SK-N-SH (cell line): ENCODE measurements at regions not wholly inside any gene's neighbourhood (a gene's known extent, or its start where the extent isn't known, plus 50 kb on each side); places are given as distances from the start of the nearest gene placed in this dataset.

ENCODE experiments used
- CTCF ChIA-PET: fragments of 300-600, 350-600 bp; formaldehyde crosslinking; extraction: SDS; loops from one replicate; lab custom pipeline; 2021; lab: Yijun Ruan, JAX
- POLR2A ChIA-PET: fragments of 350-600 bp; sonication (Branson Sonifier 250); formaldehyde crosslinking; extraction: SDS; loops from one replicate; lab custom pipeline; 2020; ENCODE audit warnings: antibody characterized with exemption, inconsistent platforms; lab: Yijun Ruan, JAX
- DNase-seq: peaks from one replicate; pipeline ENCODE4 v3.0.0; 2012
- H2AFZ ChIP-seq: fragments of 200-600 bp; sonication (generic); 2 replicates; pipeline ENCODE4 v1.8.1; 2016; ENCODE audit warnings: antibody characterized with exemption, mild to moderate bottlenecking, low read depth
- H3F3A ChIP-seq: fragments of 200-600 bp; sonication (generic); replicated peaks from 2 replicates; pipeline ENCODE3; 2016; ENCODE audit warnings: antibody characterized with exemption, mild to moderate bottlenecking; ENCODE audit not compliant: insufficient read depth
- H3K27ac ChIP-seq, 2 experiments: fragments of 200-500 bp in 1 of 2; fragments of 200-600 bp in 1 of 2; sonication (Bioruptor generic) in 1 of 2; sonication (generic), shearing (Covaris generic) in 1 of 2; 2 replicates each; pipeline versions ENCODE4 v1.5.1 to v1.6.1; 2014 to 2016; ENCODE audit warnings: low read depth in 2 of 2, inconsistent platforms in 1 of 2, low read length in 1 of 2, mild to moderate bottlenecking in 1 of 2, mixed read lengths in 1 of 2
- H3K27me3 ChIP-seq: fragments of 200-600 bp; sonication (generic), shearing (Covaris generic); 2 replicates; pipeline ENCODE4 v1.6.1; 2016; ENCODE audit warnings: mixed run types; ENCODE audit not compliant: insufficient read depth
- H3K36me3 ChIP-seq, 2 experiments: fragments of 200-500 bp in 1 of 2; fragments of 200-600 bp in 1 of 2; sonication (Bioruptor generic) in 1 of 2; sonication (generic) in 1 of 2; replicated peaks in 1 of 2; 2 replicates each; pipeline versions ENCODE3 to v1.5.1; 2014 to 2016; ENCODE audit warnings: low read length in 1 of 2, mild to moderate bottlenecking in 1 of 2; ENCODE audit not compliant: insufficient read depth in 2 of 2, control insufficient read depth in 1 of 2
- H3K4me1 ChIP-seq, 2 experiments: fragments of 200-500 bp in 1 of 2; fragments of 200-600 bp in 1 of 2; sonication (Bioruptor generic) in 1 of 2; sonication (generic), shearing (Covaris generic) in 1 of 2; 2 replicates each; pipeline versions ENCODE4 v1.5.1 to v1.6.1; 2014 to 2016; ENCODE audit warnings: low read depth in 1 of 2, low read length in 1 of 2, mixed run types in 1 of 2; ENCODE audit not compliant: insufficient read depth in 2 of 2, control insufficient read depth in 1 of 2
- H3K4me2 ChIP-seq: fragments of 200-600 bp; sonication (generic), shearing (Covaris generic); 2 replicates; pipeline ENCODE4 v1.6.1; 2017; ENCODE audit warnings: mixed run types
- H3K4me3 ChIP-seq, 2 experiments: fragments of 200-500 bp in 1 of 2; fragments of 200-600 bp in 1 of 2; sonication (Bioruptor generic) in 1 of 2; sonication (generic), shearing (Covaris generic) in 1 of 2; 2 replicates each; pipeline versions ENCODE4 v1.5.1 to v1.8.1; 2014 to 2016; ENCODE audit warnings: low read depth in 2 of 2, inconsistent platforms in 1 of 2, low read length in 1 of 2, mild to moderate bottlenecking in 1 of 2, mixed read lengths in 1 of 2, moderate library complexity in 1 of 2
- H3K79me2 ChIP-seq: fragments of 200-600 bp; sonication (generic); 2 replicates; pipeline ENCODE4 v1.8.1; 2017; ENCODE audit warnings: mild to moderate bottlenecking; ENCODE audit not compliant: insufficient read depth
- H3K9ac ChIP-seq: fragments of 200-600 bp; sonication (generic); 2 replicates; pipeline ENCODE4 v1.6.1; 2017; ENCODE audit warnings: mixed run types
- H3K9me2 ChIP-seq: fragments of 200-600 bp; sonication (generic); 2 replicates; pipeline ENCODE4 v1.6.1; 2017; ENCODE audit warnings: mixed run types
- H3K9me3 ChIP-seq: fragments of 200-600 bp; sonication (generic); 2 replicates; pipeline ENCODE4 v1.6.1; 2017; ENCODE audit warnings: mixed run types, mild to moderate bottlenecking, moderate library complexity
- H4K20me1 ChIP-seq: fragments of 200-600 bp; sonication (generic); 2 replicates; pipeline ENCODE4 v1.6.1; 2017; ENCODE audit warnings: mild to moderate bottlenecking, mixed run types; ENCODE audit not compliant: insufficient read depth
- CHD2 ChIP-seq: fragments of 150-350 bp; IDR thresholded peaks from 2 replicates; pipeline ENCODE4 v1.6.1; 2018; ENCODE audit warnings: low read length; ENCODE audit not compliant: partially characterized antibody
- ELF1 ChIP-seq: IDR thresholded peaks from 2 replicates; pipeline ENCODE4 v1.4.0; 2012
- EP300 ChIP-seq, 2 experiments: IDR thresholded peaks; 2 replicates each; pipeline versions ENCODE4 v1.4.0 to v1.6.1; 2012; ENCODE audit warnings: borderline replicate concordance in 1 of 2, low read depth in 1 of 2, low read length in 1 of 2
- EZH2phosphoT487 ChIP-seq: fragments of 200-600 bp; sonication (generic); IDR thresholded peaks from 2 replicates; pipeline ENCODE4 v1.6.1; 2017; ENCODE audit warnings: low read depth, mixed run types, mild to moderate bottlenecking, antibody characterized with exemption, moderate library complexity, borderline replicate concordance
- FOXJ3 ChIP-seq: sonication (generic); formaldehyde crosslinking; IDR thresholded peaks from 2 replicates; pipeline ENCODE4 v1.5.1; 2020; ENCODE audit warnings: mild to moderate bottlenecking, missing genetic modification reagents
- GABPA ChIP-seq: IDR thresholded peaks from 2 replicates; pipeline ENCODE4 v1.4.0; 2012; ENCODE audit warnings: low read depth, mild to moderate bottlenecking
- IRF3 ChIP-seq: fragments of 150-350 bp; IDR thresholded peaks from 2 replicates; pipeline ENCODE4 v1.6.1; 2016; ENCODE audit warnings: mild to moderate bottlenecking, low read depth, low read length
- JUND ChIP-seq: IDR thresholded peaks from 2 replicates; pipeline ENCODE4 v1.4.0; 2012
- MAX ChIP-seq: IDR thresholded peaks from 2 replicates; pipeline ENCODE4 v1.4.0; 2012; ENCODE audit warnings: low read depth
- MEF2A ChIP-seq: IDR thresholded peaks from 2 replicates; pipeline ENCODE4 v1.4.0; 2012; ENCODE audit warnings: low read depth, borderline replicate concordance
- NFIC ChIP-seq: IDR thresholded peaks from 2 replicates; pipeline ENCODE4 v1.4.0; 2012; ENCODE audit warnings: borderline replicate concordance
- NRF1 ChIP-seq: IDR thresholded peaks from 2 replicates; pipeline ENCODE4 v1.6.1; 2012; ENCODE audit warnings: low read depth, mild to moderate bottlenecking, low read length
- PBX3 ChIP-seq: IDR thresholded peaks from 2 replicates; pipeline ENCODE4; 2012
- RAD21 ChIP-seq: IDR thresholded peaks from 2 replicates; pipeline ENCODE4 v1.6.1; 2012; ENCODE audit warnings: mild to moderate bottlenecking, low read length
- RFX5 ChIP-seq: IDR thresholded peaks from 2 replicates; pipeline ENCODE4 v1.6.1; 2012; ENCODE audit warnings: mild to moderate bottlenecking, improper control_type of control experiment, low read length
- RXRA ChIP-seq: IDR thresholded peaks from 2 replicates; pipeline ENCODE4 v1.4.0; 2012; ENCODE audit warnings: low read depth, mild to moderate bottlenecking, borderline replicate concordance
- SIN3A ChIP-seq: IDR thresholded peaks from 2 replicates; pipeline ENCODE4 v1.6.1; 2012; ENCODE audit warnings: low read depth, mild to moderate bottlenecking, low read length, moderate library complexity, borderline replicate concordance
- SMC3 ChIP-seq: IDR thresholded peaks from 2 replicates; pipeline ENCODE4 v1.6.1; 2012; ENCODE audit warnings: low read depth, low read length, improper control_type of control experiment
- TAF1 ChIP-seq: IDR thresholded peaks from 2 replicates; pipeline ENCODE4 v1.6.1; 2012; ENCODE audit warnings: low read depth, mild to moderate bottlenecking, low read length, moderate library complexity, borderline replicate concordance
- TEAD4 ChIP-seq: IDR thresholded peaks from 2 replicates; pipeline ENCODE4 v1.4.0; 2012; ENCODE audit warnings: mild to moderate bottlenecking, borderline replicate concordance; ENCODE audit not compliant: insufficient read depth
- USF1 ChIP-seq: IDR thresholded peaks from 2 replicates; pipeline ENCODE4 v1.4.0; 2012; ENCODE audit warnings: low read depth, borderline replicate concordance
- YY1 ChIP-seq: IDR thresholded peaks from 2 replicates; pipeline ENCODE4 v1.4.0; 2012; ENCODE audit warnings: low read depth, mild to moderate bottlenecking
- ZBTB33 ChIP-seq: IDR thresholded peaks from 2 replicates; pipeline ENCODE4 v1.4.0; 2012; ENCODE audit warnings: low read depth, borderline replicate concordance
- WGBS: methylation state at CpG from one replicate; pipeline ENCODE4 v1.1.6; 2017; ENCODE audit warnings: low lambda C conversion rate; 5-methylcytosine and 5-hydroxymethylcytosine counted together

GRCh38 chr3:171531716-171532115 lies 71.5 kb upstream of the TNIK start:
- Histone ChIP-seq H3K79me2 (no peaks in the 10 kb centered on the region), H3K9ac (no peak overlapping the region), H3F3A (no peaks in the 10 kb centered on the region), H3K4me3 (no peak overlapping the region), H3K9me3 (no peaks in the 10 kb centered on the region), H3K4me1 (no peaks in the 10 kb centered on the region), H3K27ac (no peak overlapping the region), H3K9me2 (no peaks in the 10 kb centered on the region), H3K4me2 (no peak overlapping the region), H2AFZ (no peak overlapping the region), H3K36me3 (no peaks in the 10 kb centered on the region), H3K27me3 (no peaks in the 10 kb centered on the region), H4K20me1 (no peaks in the 10 kb centered on the region)
- DNase-seq, result no peak
- POLR2A ChIA-PET, result no interaction called here
- CTCF ChIA-PET, result no interaction called here
- TF ChIP-seq GABPA (no peak), YY1 (no peak), MEF2A (no peak), IRF3 (no peak), FOXJ3 (CRISPR knock-in tag) (no peak), ELF1 (no peak), USF1 (no peak), NFIC (no peak), EZH2phosphoT487 (no peak), SMC3 (no peak), EP300 (IDR thresholded peaks at IDR 0.05; ENCODE audit: borderline replicate concordance in 1 of 2, low read depth in 1 of 2, low read length in 1 of 2) (no peak), CHD2 (no peak), TEAD4 (no peak), PBX3 (no peak), JUND (no peak), RXRA (no peak), RAD21 (no peak), SIN3A (no peak)
- WGBS, result 76% methylated on average over 2 of the region's 2 CpGs

GRCh38 chr3:171528102-171528501 lies 67.9 kb upstream of the TNIK start:
- no peaks in the 10 kb centered on the region for H4K20me1 ChIP-seq
- TF ChIP-seq MAX (no peak), ELF1 (no peak), ZBTB33 (no peak), JUND (no peak), YY1 (no peak), IRF3 (no peak), USF1 (no peak), GABPA (no peak), EZH2phosphoT487 (no peak), SIN3A (no peak), RFX5 (no peak), NRF1 (no peak), TAF1 (no peak)
- ChIA-PET POLR2A (no interaction called here), CTCF (no interaction called here)
- peaks cover 0 to 15% of the 10 kb centered on the region in 2 experiments; a peak in 2 of 4 replicates for H3K4me1 ChIP-seq
- H3K27me3 ChIP-seq, result no peaks in the 10 kb centered on the region
- H3K27ac ChIP-seq, result no peak overlapping the region
- H2AFZ ChIP-seq, result no peak overlapping the region
- DNase-seq, result no peak
- no peaks in the 10 kb centered on the region for H3K9me3 ChIP-seq
- no peak overlapping the region for H3K9ac ChIP-seq
- no peaks in the 10 kb centered on the region for H3K36me3 ChIP-seq
- H3K4me3 ChIP-seq, result no peak overlapping the region
- H3K4me2 ChIP-seq, result no peak overlapping the region
- 88% methylated on average over 2 of the region's 2 CpGs for WGBS
- H3K9me2 ChIP-seq, result no peaks in the 10 kb centered on the region
- H3F3A ChIP-seq, result peaks cover 22% of the 10 kb centered on the region
- no peaks in the 10 kb centered on the region for H3K79me2 ChIP-seq
